ENCODE measurements at regions not wholly inside any gene's neighbourhood (a gene's known extent, or its start where the extent isn't known, plus 50 kb on each side); places are given as distances from the start of the nearest gene placed in this dataset.
"Not testable (repeated sequence)": the region's sequence is repeated elsewhere in the genome, so short reads cannot be mapped to it uniquely, and the experiment has no call there.

DNA sequence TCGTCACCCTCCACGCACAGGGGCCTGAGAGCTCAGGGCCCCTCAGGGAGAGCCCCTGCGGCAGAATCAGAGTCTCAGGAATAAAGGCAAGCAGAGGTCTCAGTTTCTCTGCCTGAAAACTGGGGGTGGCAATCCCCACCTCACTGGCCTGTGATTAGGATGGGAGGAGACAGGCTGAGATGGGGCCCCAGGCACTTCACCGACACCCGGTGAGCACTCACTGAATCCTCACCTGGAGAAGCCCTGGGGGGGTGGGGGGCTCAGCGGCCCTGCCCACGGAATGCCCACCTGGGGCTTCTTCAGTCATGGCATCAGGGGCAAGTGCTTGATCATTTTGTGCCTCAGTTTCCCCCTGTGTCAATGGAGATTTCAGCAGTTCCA is 192.0 kb downstream of the LAT start:
- not testable (repeated sequence) for H3K4me1 Mint-ChIP-seq (ENCODE audit: low read depth); H3K27ac Mint-ChIP-seq; H3K9me3 Mint-ChIP-seq (ENCODE audit: low read depth); H3K36me3 Mint-ChIP-seq (ENCODE audit: insufficient read depth); H3K27me3 Mint-ChIP-seq; DNase-seq (ENCODE audit: low spot score, unreplicated experiment); H3K4me3 Mint-ChIP-seq (ENCODE audit: low read depth)

DNA sequence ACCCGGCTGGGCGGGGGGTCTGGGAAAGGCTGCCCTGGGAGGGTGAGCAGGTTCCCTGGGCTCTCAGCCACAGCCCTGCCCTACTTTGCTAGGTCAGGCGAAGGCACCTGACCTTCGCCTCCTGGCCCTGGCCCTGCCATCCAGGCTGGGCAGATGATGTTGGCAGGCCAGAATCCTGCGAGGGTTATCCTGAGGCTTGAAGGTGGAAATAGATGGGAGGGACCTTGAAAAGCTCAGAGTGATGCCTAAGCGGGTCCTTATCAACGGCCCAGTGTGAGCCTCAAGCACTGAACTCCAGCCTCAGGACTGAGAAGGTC is 191.3 kb downstream of the LAT start:
- H3K27ac Mint-ChIP-seq; H3K4me1 Mint-ChIP-seq (ENCODE audit: low read depth); H3K9me3 Mint-ChIP-seq (ENCODE audit: low read depth); H3K27me3 Mint-ChIP-seq; H3K4me3 Mint-ChIP-seq (ENCODE audit: low read depth); DNase-seq (ENCODE audit: low spot score, unreplicated experiment); H3K36me3 Mint-ChIP-seq (ENCODE audit: insufficient read depth): not testable (repeated sequence)

DNA sequence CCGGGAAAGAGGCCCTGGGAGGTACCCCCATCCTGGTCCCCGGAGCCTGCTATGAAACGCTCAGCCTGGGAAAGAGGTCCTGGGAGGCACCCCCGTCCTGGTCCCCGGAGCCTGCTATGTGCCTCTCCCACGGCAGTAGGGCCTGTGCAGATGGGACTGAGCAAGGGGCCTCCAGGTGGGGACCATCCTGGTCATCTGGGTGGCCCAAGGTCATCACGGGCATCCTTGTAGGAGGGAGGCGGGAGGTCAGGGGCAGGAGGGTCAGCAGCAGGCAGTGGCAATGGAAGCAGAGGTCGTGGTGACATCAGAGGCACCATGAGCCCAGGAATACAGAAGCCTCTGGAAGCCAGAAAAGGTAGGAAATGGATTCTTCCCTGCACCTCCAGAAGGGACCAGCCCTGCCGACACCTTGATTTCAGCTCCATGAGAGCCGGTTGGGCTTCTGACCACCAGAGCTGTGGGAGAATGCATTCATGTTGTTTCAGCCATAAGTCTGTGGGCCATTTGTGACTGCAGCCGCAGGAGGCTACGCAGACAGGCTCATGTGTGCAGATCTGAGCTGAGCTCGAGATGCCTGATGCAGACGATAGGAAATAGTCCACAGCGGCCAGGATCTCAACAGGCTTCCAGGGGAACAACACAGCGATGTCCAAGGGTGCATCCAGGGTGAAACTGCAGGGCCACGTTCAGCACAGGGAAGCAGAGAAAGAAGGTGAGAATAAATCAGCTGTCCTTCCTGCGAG is 190.7 kb downstream of the LAT start:
- H3K27me3 Mint-ChIP-seq; DNase-seq (ENCODE audit: low spot score, unreplicated experiment); H3K36me3 Mint-ChIP-seq (ENCODE audit: insufficient read depth); H3K4me3 Mint-ChIP-seq (ENCODE audit: low read depth); H3K9me3 Mint-ChIP-seq (ENCODE audit: low read depth); H3K27ac Mint-ChIP-seq; H3K4me1 Mint-ChIP-seq (ENCODE audit: low read depth): not testable (repeated sequence)

DNA sequence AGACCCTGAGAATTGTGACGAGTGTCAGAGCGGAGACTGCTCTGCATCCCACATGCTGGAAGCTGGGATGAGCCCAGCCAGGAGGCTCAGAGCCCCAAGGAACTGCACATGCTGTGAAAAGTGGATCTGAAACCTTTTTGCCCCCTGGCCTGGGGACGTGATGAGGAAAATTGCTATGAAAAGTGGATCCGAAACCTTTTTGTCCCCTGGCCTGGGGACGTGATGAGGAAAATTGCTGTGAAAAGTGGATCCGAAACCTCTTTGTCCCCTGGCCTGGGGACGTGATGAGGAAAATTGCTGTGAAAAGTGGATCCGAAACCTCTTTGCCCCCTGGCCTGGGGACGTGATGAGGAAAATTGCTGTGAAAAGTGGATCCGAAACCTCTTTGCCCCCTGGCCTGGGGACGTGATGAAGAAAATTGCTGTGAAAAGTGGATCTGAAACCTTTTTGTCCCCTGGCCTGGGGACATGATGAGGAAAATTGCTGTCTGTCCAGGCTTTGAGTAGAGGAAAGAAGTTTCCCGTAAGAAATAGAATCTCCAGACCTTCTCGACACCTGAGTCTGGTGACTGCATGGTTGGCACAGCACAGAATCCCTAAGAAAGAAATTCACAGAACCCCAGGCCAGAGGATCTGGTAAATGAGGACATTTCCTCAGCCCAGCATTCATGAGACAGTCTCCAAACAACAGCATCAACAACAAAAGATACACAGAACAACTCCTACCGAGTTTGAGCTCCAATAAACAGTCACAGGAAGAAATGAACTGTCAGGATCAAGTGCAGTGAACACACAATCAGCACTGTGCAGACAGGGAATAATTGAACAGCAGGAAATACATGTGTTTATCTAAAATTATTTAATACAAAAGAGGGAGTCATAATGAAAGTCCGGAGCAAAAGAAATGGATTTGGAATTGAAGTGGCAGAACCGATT is 188.8 kb downstream of the LAT start:
- not testable (repeated sequence) for H3K36me3 Mint-ChIP-seq (ENCODE audit: insufficient read depth); H3K4me3 Mint-ChIP-seq (ENCODE audit: low read depth); H3K4me1 Mint-ChIP-seq (ENCODE audit: low read depth); DNase-seq (ENCODE audit: low spot score, unreplicated experiment); H3K27me3 Mint-ChIP-seq; H3K9me3 Mint-ChIP-seq (ENCODE audit: low read depth); H3K27ac Mint-ChIP-seq

DNA sequence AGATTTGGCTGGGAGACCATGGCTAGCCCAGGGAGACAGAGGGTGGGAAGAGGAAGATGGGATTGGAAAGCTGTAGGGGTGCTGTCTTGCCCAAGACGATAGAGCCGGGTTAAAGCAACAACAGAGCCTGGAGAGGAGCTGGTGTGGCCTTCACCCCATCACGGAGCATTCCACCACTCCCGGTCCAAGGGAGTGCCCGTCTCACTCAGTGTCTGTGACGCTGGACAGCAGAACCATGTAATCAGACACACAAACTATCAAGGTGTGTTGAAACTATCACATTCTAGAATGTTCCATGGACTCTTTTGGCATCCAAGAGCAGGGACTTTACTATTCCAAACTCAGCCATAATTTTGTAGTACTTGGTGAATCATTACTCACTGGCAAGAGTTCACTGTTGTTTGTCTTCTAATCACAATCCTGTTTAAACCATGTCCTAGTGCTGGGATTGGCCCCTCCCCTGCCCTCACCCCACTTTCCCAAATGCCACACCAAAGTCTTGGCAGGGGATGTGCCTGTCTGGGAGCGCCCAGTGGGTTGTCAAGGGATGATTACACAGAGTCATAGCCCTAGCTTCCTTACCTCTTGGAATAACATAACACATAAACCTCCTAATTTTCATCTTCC is 187.4 kb downstream of the LAT start:
- not testable (repeated sequence) for H3K27me3 Mint-ChIP-seq; H3K4me3 Mint-ChIP-seq (ENCODE audit: low read depth); H3K27ac Mint-ChIP-seq; H3K9me3 Mint-ChIP-seq (ENCODE audit: low read depth); H3K4me1 Mint-ChIP-seq (ENCODE audit: low read depth); H3K36me3 Mint-ChIP-seq (ENCODE audit: insufficient read depth); DNase-seq (ENCODE audit: low spot score, unreplicated experiment)

DNA sequence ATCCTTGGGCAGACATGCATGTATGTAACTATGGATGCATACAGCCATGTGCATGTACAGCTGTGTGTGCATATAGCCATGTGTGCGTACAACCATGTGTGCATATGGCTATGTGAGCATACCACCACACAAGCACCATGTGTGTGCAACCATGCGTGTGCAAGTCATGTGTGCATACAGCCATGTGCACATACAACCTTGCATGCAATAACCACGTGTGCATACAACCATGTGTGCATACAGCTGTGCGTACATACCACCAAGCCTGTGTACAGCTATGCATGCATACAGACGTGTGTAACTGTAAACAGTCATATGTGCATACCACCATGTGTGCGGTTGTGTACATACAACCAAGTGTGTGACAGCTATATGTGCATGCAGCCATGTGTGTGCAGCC is 186.4 kb downstream of the LAT start:
- H3K4me1 Mint-ChIP-seq (ENCODE audit: low read depth); H3K27ac Mint-ChIP-seq; H3K36me3 Mint-ChIP-seq (ENCODE audit: insufficient read depth); H3K9me3 Mint-ChIP-seq (ENCODE audit: low read depth); H3K27me3 Mint-ChIP-seq; DNase-seq (ENCODE audit: low spot score, unreplicated experiment); H3K4me3 Mint-ChIP-seq (ENCODE audit: low read depth): not testable (repeated sequence)

DNA sequence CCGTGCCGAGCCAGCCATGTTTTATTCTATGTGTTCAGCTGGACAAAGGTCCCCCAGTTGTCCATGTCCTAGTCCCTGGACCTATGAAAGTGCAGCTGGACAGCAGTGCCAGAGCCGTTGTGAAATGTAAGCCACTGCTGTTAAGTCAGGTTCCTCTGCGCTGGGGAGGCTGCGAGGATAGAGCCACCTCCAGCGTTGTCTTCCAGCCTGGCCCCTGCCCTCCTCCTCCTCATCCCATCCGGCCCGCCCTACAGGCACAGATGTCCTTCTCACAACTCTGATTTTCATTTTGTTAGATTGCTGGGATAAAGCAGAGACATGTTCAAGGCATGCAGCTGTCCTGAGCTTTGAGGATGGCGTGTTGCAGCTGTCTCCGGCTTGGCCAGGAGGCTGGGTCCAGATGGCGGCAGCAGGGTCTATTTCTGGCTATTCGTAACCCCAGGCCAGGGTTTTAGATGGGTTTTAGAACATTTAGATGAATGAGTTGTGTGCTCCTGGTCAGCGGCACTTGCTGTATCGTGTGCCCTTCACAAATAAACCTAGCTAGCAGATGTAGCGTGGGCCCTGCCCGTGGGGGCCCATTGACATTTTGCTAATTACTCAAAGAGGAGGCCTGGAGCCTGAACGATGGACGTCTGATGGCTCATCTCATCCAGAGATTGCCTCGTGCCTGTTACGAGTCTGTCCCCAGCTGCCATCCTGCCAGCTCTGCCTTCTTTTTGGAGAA is 185.7 kb downstream of the LAT start:
- H3K36me3 Mint-ChIP-seq (ENCODE audit: insufficient read depth); H3K4me1 Mint-ChIP-seq (ENCODE audit: low read depth); H3K9me3 Mint-ChIP-seq (ENCODE audit: low read depth); DNase-seq (ENCODE audit: low spot score, unreplicated experiment); H3K27me3 Mint-ChIP-seq; H3K27ac Mint-ChIP-seq; H3K4me3 Mint-ChIP-seq (ENCODE audit: low read depth): not testable (repeated sequence)

DNA sequence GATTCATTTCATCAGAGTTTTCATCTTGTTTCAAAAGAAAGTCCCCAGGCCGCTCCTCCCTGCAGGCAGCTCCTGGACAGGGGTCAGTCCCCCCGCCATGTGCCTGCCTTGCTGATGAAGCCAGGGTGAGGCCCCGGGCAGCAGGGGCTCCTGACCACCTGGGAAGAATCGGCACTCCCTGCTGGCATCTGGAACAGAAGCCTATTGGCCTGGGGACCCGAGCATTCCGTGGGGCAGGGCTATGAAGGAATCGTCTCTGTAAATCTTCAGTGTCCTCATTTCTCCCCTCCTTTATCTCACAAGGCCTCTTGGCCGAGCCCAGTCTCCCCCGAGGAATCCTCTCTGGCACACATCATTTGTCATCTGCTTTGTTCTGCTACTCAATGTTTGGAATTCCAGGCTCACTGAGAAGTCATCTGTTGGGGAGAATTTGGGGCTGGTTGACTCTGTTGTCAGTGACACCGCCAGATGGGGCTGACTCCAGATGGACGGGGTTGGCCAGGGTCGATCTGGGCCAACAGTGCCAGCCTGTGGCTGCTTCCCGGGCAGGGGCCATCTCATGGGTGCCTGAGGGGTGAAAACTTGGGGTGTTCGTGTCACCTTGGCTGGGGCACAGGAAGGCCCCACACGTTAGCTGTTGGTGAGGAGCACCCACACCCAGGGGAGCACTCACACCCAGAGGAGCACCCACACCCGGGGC is 184.6 kb downstream of the LAT start:
- not testable (repeated sequence) for H3K4me1 Mint-ChIP-seq (ENCODE audit: low read depth); H3K27ac Mint-ChIP-seq; H3K27me3 Mint-ChIP-seq; DNase-seq (ENCODE audit: low spot score, unreplicated experiment); H3K4me3 Mint-ChIP-seq (ENCODE audit: low read depth); H3K36me3 Mint-ChIP-seq (ENCODE audit: insufficient read depth); H3K9me3 Mint-ChIP-seq (ENCODE audit: low read depth)

DNA sequence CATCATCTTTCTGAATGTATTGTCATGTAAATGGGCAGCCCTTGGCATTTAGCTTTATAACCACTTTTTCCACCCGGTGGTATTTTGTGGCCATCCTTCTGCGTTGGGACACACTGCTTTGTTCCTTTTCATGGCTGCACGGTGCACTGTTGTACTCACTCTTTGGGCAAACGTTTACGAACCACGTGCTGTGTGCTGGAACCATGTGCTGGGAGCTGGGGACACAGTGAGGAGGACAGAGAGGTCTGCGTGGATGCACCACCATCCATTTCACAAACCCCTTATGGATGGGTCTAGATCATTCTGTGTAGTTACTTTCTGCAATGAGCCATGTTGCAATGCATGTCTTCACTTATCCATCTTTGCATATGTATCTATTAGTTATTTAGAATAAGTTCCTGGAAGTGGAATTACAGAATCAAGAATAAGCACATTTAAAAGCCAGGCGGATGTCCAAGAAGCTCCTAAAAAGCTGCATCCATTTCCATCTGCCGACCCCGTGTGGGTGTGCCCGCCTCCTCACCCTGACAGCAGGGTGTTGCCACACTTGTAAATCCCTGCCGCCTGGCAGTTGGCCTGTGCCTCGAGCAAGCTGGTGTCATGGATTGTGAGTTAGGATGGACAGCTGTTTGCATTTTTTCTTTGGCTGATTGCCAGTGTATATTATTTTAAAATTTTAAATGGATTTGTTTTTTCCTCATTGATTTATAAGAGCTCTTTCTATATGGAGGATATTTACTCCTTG is 183.8 kb downstream of the LAT start:
- DNase-seq (ENCODE audit: low spot score, unreplicated experiment); H3K27me3 Mint-ChIP-seq; H3K4me3 Mint-ChIP-seq (ENCODE audit: low read depth); H3K36me3 Mint-ChIP-seq (ENCODE audit: insufficient read depth); H3K9me3 Mint-ChIP-seq (ENCODE audit: low read depth); H3K4me1 Mint-ChIP-seq (ENCODE audit: low read depth); H3K27ac Mint-ChIP-seq: not testable (repeated sequence)

DNA sequence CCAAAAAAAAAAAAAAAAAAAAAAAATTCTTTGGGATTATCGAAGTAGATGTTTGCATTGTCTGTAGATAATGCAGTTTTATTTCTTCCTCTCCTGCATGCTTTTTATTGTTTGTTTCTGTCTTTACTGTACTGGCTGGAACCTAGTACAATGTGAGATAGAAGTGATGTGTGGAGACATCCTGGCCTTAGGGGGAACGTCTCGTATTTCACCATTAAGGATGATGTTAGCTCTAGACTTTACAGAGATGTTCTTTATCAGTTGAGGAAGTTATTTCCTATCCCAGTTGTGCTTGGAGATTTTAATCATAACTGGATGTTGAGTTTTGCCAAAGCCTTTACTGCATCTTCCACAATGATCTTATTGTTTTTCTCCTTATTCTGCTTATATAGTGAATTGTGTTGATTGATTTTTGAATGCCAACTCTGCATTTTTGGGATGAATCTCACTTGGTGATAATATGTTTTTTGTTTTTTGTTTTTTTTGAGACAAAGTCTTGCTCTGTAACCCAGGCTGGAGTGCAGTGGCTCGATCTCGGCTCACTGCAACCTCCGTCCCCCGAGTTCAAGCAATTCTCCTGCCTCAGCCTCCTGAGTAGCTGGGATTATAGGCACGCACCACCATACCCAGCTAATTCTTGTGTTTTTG is 179.7 kb downstream of the LAT start:
- not testable (repeated sequence) for H3K27ac Mint-ChIP-seq

DNA sequence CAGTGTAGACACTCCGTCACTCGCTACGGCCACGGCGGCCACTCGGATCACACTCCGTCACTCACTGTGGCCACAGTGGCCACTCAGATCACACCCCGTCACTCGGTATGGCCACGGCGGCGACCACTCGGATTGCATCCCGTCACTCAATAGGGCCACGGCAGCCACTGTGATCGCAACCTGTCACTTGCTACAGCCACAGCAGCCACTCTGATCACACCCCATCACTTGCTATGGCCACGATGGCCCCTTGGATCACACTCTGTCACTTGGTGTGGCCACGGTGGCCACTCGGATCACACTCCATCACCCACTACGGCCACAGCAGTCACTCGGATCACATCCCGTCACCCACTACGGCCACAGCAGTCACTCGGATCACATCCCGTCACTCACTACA is 175.3 kb downstream of the LAT start:
- H3K36me3 Mint-ChIP-seq (ENCODE audit: insufficient read depth); H3K9me3 Mint-ChIP-seq (ENCODE audit: low read depth); DNase-seq (ENCODE audit: low spot score, unreplicated experiment); H3K27ac Mint-ChIP-seq; H3K27me3 Mint-ChIP-seq; H3K4me3 Mint-ChIP-seq (ENCODE audit: low read depth): not testable (repeated sequence)
- H3K4me1 Mint-ChIP-seq (ENCODE audit: low read depth) = peaks cover 10% of the 10 kb centered on the region

More for the DNA sequence above, 179.7 kb downstream of the LAT start:
- not testable (repeated sequence) for H3K36me3 Mint-ChIP-seq (ENCODE audit: insufficient read depth); H3K4me3 Mint-ChIP-seq (ENCODE audit: low read depth); H3K9me3 Mint-ChIP-seq (ENCODE audit: low read depth); DNase-seq (ENCODE audit: low spot score, unreplicated experiment); H3K4me1 Mint-ChIP-seq (ENCODE audit: low read depth); H3K27me3 Mint-ChIP-seq

All from progenitor cell of endocrine pancreas (in vitro differentiated cells).